ENCODE measurements at regions not wholly inside any gene's neighbourhood (a gene's known extent, or its start where the extent isn't known, plus 50 kb on each side); places are given as distances from the start of the nearest gene placed in this dataset.

DNA sequence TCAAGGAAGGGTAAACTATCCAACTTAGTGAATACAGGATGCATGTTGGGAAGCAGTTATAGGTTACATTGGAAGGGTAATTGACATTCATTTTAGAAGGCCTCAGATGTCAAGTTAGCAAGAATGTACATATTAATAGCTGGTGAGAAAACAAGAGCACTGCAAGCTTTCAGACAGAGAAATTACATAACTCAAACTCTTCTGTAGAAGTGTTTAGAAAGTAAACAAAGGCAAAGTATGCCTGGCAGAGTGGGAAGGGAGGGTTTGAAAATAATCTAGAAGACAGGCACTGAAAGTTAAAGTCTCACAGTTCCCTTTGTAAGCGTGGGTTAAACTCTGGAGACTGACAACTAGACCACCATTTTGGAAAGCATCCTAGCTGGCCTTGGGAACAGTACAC, 406.2 kb downstream of the ANKRD50 start:
- no peaks in the 10 kb centered on the region for H3K4me1 Mint-ChIP-seq
- CTCF ChIA-PET = no interaction called here
- Histone ChIP-seq H3K4me1 (ENCODE audit: insufficient read depth, low read length) (no peaks in the 10 kb centered on the region), H3K27me3 (ENCODE audit: insufficient read depth, low read length, poor library complexity, severe bottlenecking) (no peaks in the 10 kb centered on the region), H3K27ac (ENCODE audit: low read depth, low read length) (no peak overlapping the region), H3K36me3 (ENCODE audit: insufficient read depth, low read length) (no peaks in the 10 kb centered on the region), H3K4me3 (ENCODE audit: low read length) (no peak overlapping the region), H3K9me3 (ENCODE audit: low read length) (no peaks in the 10 kb centered on the region)
- H3K9me3 Mint-ChIP-seq = no peaks in the 10 kb centered on the region
- POLR2A ChIA-PET = no interaction called here
- DNase-seq = no peak
- H3K27ac Mint-ChIP-seq = no peak overlapping the region
- H3K4me3 Mint-ChIP-seq = no peak overlapping the region
- H3K36me3 Mint-ChIP-seq = no peaks in the 10 kb centered on the region
- no peaks in the 10 kb centered on the region for H3K27me3 Mint-ChIP-seq

DNA sequence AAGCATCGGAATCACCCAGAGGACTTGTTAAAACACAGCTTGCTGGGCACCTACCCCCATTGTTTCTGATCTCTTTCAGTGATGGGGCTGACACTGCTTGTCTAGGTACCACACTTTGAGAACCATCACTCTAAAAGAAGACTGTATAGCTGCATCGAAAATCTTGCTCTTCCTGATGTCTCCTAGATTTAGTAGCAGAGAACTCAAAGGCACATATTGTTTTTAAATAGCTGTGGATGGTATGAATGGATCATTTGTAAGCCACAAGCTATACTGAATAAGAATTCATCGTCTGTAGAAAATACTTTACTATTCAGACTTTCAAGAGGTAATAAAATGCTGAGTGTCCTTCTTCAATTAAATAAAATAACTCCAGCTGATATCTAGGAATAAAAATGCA, 405.4 kb downstream of the ANKRD50 start:
- no peak overlapping the region for H3K4me3 Mint-ChIP-seq
- H3K4me3 ChIP-seq (ENCODE audit: low read length) = no peak overlapping the region
- DNase-seq = no peak
- H3K27me3 ChIP-seq (ENCODE audit: insufficient read depth, low read length, poor library complexity, severe bottlenecking) = no peaks in the 10 kb centered on the region
- CTCF ChIA-PET = no interaction called here
- H3K36me3 Mint-ChIP-seq = no peaks in the 10 kb centered on the region
- H3K4me1 ChIP-seq (ENCODE audit: insufficient read depth, low read length) = no peaks in the 10 kb centered on the region
- no peak overlapping the region for H3K27ac Mint-ChIP-seq
- POLR2A ChIA-PET = no interaction called here
- H3K4me1 Mint-ChIP-seq = no peaks in the 10 kb centered on the region
- H3K36me3 ChIP-seq (ENCODE audit: insufficient read depth, low read length) = no peaks in the 10 kb centered on the region
- no peaks in the 10 kb centered on the region for H3K9me3 Mint-ChIP-seq
- no peaks in the 10 kb centered on the region for H3K9me3 ChIP-seq (ENCODE audit: low read length)
- no peak overlapping the region for H3K27ac ChIP-seq (ENCODE audit: low read depth, low read length)
- H3K27me3 Mint-ChIP-seq = no peaks in the 10 kb centered on the region

- Mint-ChIP-seq H3K27ac (no peak overlapping the region), H3K4me3 (no peak overlapping the region)
- POLR2A ChIA-PET = no interaction called here
These were observed 394.2 kb downstream of the ANKRD50 start for GRCh38 chr4:124318292-124318691.

GRCh38 chr4:124321364-124321763, 391.2 kb downstream of the ANKRD50 start:
- H3K27me3 Mint-ChIP-seq = peaks cover 0 to under 1% of the 10 kb centered on the region in 2 donors
- no peak overlapping the region for H3K4me3 Mint-ChIP-seq
- Histone ChIP-seq H3K27ac (ENCODE audit: low read depth, low read length) (no peak overlapping the region), H3K4me3 (ENCODE audit: low read length) (no peak overlapping the region), H3K9me3 (ENCODE audit: low read length) (no peaks in the 10 kb centered on the region), H3K4me1 (ENCODE audit: insufficient read depth, low read length) (no peaks in the 10 kb centered on the region), H3K27me3 (ENCODE audit: insufficient read depth, low read length, poor library complexity, severe bottlenecking) (no peaks in the 10 kb centered on the region), H3K36me3 (ENCODE audit: insufficient read depth, low read length) (no peaks in the 10 kb centered on the region)
- no peaks in the 10 kb centered on the region for H3K9me3 Mint-ChIP-seq
- no peak overlapping the region for H3K27ac Mint-ChIP-seq
- POLR2A ChIA-PET = no interaction called here
- no peaks in the 10 kb centered on the region for H3K4me1 Mint-ChIP-seq
- CTCF ChIA-PET = no interaction called here
- H3K36me3 Mint-ChIP-seq = no peaks in the 10 kb centered on the region
- DNase-seq = no peak

More at GRCh38 chr4:124318292-124318691, 394.2 kb downstream of the ANKRD50 start:
- Histone ChIP-seq H3K4me3 (ENCODE audit: low read length) (no peak overlapping the region), H3K27me3 (ENCODE audit: insufficient read depth, low read length, poor library complexity, severe bottlenecking) (no peaks in the 10 kb centered on the region), H3K36me3 (ENCODE audit: insufficient read depth, low read length) (no peaks in the 10 kb centered on the region), H3K27ac (ENCODE audit: low read depth, low read length) (no peak overlapping the region), H3K4me1 (ENCODE audit: insufficient read depth, low read length) (no peaks in the 10 kb centered on the region), H3K9me3 (ENCODE audit: low read length) (no peaks in the 10 kb centered on the region)
- CTCF ChIA-PET = no interaction called here
- Mint-ChIP-seq H3K9me3 (no peaks in the 10 kb centered on the region), H3K4me1 (no peaks in the 10 kb centered on the region), H3K27me3 (peaks cover 0 to 9% of the 10 kb centered on the region in 2 donors), H3K36me3 (no peaks in the 10 kb centered on the region)
- no peak for DNase-seq

GRCh38 chr4:124322234-124323065, 390.1 kb downstream of the ANKRD50 start:
- Mint-ChIP-seq H3K4me1 (no peaks in the 10 kb centered on the region), H3K27me3 (peaks cover 0 to 1% of the 10 kb centered on the region in 2 donors), H3K9me3 (no peaks in the 10 kb centered on the region), H3K36me3 (no peaks in the 10 kb centered on the region), H3K4me3 (no peak overlapping the region), H3K27ac (no peak overlapping the region)
- Histone ChIP-seq H3K27me3 (ENCODE audit: insufficient read depth, low read length, poor library complexity, severe bottlenecking) (no peaks in the 10 kb centered on the region), H3K4me1 (ENCODE audit: insufficient read depth, low read length) (no peaks in the 10 kb centered on the region), H3K9me3 (ENCODE audit: low read length) (no peaks in the 10 kb centered on the region), H3K36me3 (ENCODE audit: insufficient read depth, low read length) (no peaks in the 10 kb centered on the region), H3K4me3 (ENCODE audit: low read length) (no peak overlapping the region), H3K27ac (ENCODE audit: low read depth, low read length) (no peak overlapping the region)
- CTCF ChIA-PET = no interaction called here
- POLR2A ChIA-PET = no interaction called here
- DNase-seq = peak in 1 of 5 donors; percentile 9

DNA sequence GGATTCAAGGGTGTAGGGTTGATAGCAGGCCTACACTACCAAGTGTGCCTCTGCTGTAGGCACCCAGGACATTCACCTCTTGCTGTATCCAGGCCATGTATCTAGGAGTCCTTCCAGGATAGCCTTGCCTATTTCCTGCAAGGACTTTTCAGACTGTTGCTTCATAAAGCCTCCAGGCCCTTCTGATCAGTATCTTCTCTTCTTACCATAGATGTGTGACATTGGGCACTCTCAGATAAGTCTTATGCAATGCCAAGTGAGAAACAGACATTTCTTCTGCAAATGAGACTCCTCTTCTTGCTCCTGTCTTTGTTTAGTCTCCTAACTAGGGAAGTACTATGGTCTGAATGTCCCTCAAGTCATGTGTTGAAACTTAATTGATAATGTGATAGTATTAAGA, 386.8 kb downstream of the ANKRD50 start:
- no peaks in the 10 kb centered on the region for H3K9me3 Mint-ChIP-seq
- Histone ChIP-seq H3K27me3 (ENCODE audit: insufficient read depth, low read length, poor library complexity, severe bottlenecking) (no peaks in the 10 kb centered on the region), H3K36me3 (ENCODE audit: insufficient read depth, low read length) (no peaks in the 10 kb centered on the region), H3K9me3 (ENCODE audit: low read length) (no peaks in the 10 kb centered on the region), H3K4me1 (ENCODE audit: insufficient read depth, low read length) (no peaks in the 10 kb centered on the region), H3K4me3 (ENCODE audit: low read length) (no peak overlapping the region), H3K27ac (ENCODE audit: low read depth, low read length) (no peak overlapping the region)
- POLR2A ChIA-PET = no interaction called here
- H3K36me3 Mint-ChIP-seq = no peaks in the 10 kb centered on the region
- no peaks in the 10 kb centered on the region for H3K4me1 Mint-ChIP-seq
- CTCF ChIA-PET = no interaction called here
- no peak overlapping the region for H3K4me3 Mint-ChIP-seq
- no peak overlapping the region for H3K27ac Mint-ChIP-seq
- H3K27me3 Mint-ChIP-seq = peaks cover 0 to 1% of the 10 kb centered on the region in 2 donors
- DNase-seq = no peak

- H3K27me3 ChIP-seq (ENCODE audit: insufficient read depth, low read length, poor library complexity, severe bottlenecking) = no peaks in the 10 kb centered on the region
- H3K36me3 ChIP-seq (ENCODE audit: insufficient read depth, low read length) = no peaks in the 10 kb centered on the region
- Mint-ChIP-seq H3K9me3 (no peaks in the 10 kb centered on the region), H3K27me3 (peaks cover 0 to 3% of the 10 kb centered on the region in 2 donors), H3K4me1 (no peaks in the 10 kb centered on the region), H3K27ac (no peak overlapping the region), H3K36me3 (no peaks in the 10 kb centered on the region), H3K4me3 (no peak overlapping the region)
- ChIA-PET CTCF (no interaction called here), POLR2A (no interaction called here)
- H3K4me3 ChIP-seq (ENCODE audit: low read length) = no peak overlapping the region
- H3K9me3 ChIP-seq (ENCODE audit: low read length) = no peaks in the 10 kb centered on the region
- H3K27ac ChIP-seq (ENCODE audit: low read depth, low read length) = no peak overlapping the region
- DNase-seq = no peak
- H3K4me1 ChIP-seq (ENCODE audit: insufficient read depth, low read length) = no peaks in the 10 kb centered on the region
These were observed 383.4 kb downstream of the ANKRD50 start for GRCh38 chr4:124329134-124329533.

- ChIA-PET CTCF (no interaction called here), POLR2A (no interaction called here)
- Histone ChIP-seq H3K9me3 (ENCODE audit: low read length) (no peaks in the 10 kb centered on the region), H3K27ac (ENCODE audit: low read depth, low read length) (no peak overlapping the region), H3K4me1 (ENCODE audit: insufficient read depth, low read length) (no peaks in the 10 kb centered on the region), H3K4me3 (ENCODE audit: low read length) (no peak overlapping the region), H3K27me3 (ENCODE audit: insufficient read depth, low read length, poor library complexity, severe bottlenecking) (no peaks in the 10 kb centered on the region), H3K36me3 (ENCODE audit: insufficient read depth, low read length) (no peaks in the 10 kb centered on the region)
- Mint-ChIP-seq H3K9me3 (no peaks in the 10 kb centered on the region), H3K4me3 (no peak overlapping the region), H3K27ac (no peak overlapping the region), H3K36me3 (no peaks in the 10 kb centered on the region), H3K4me1 (no peaks in the 10 kb centered on the region), H3K27me3 (peaks cover 0 to 3% of the 10 kb centered on the region in 2 donors)
- DNase-seq = no peak
These were observed 382.5 kb downstream of the ANKRD50 start for GRCh38 chr4:124330045-124330444.
